SK-N-SH (cell line): ENCODE measurements at regions not wholly inside any gene's neighbourhood (a gene's known extent, or its start where the extent isn't known, plus 50 kb on each side); places are given as distances from the start of the nearest gene placed in this dataset.
"Not testable (repeated sequence)": the region's sequence is repeated elsewhere in the genome, so short reads cannot be mapped to it uniquely, and the experiment has no call there.

ENCODE experiments used
- CTCF ChIA-PET: fragments of 300-600, 350-600 bp; formaldehyde crosslinking; extraction: SDS; loops from one replicate; lab custom pipeline; 2021; lab: Yijun Ruan, JAX
- POLR2A ChIA-PET: fragments of 350-600 bp; sonication (Branson Sonifier 250); formaldehyde crosslinking; extraction: SDS; loops from one replicate; lab custom pipeline; 2020; ENCODE audit warnings: antibody characterized with exemption, inconsistent platforms; lab: Yijun Ruan, JAX
- DNase-seq: peaks from one replicate; pipeline ENCODE4 v3.0.0; 2012
- H2AFZ ChIP-seq: fragments of 200-600 bp; sonication (generic); 2 replicates; pipeline ENCODE4 v1.8.1; 2016; ENCODE audit warnings: antibody characterized with exemption, mild to moderate bottlenecking, low read depth
- H3F3A ChIP-seq: fragments of 200-600 bp; sonication (generic); replicated peaks from 2 replicates; pipeline ENCODE3; 2016; ENCODE audit warnings: antibody characterized with exemption, mild to moderate bottlenecking; ENCODE audit not compliant: insufficient read depth
- H3K27ac ChIP-seq, 2 experiments: fragments of 200-500 bp in 1 of 2; fragments of 200-600 bp in 1 of 2; sonication (Bioruptor generic) in 1 of 2; sonication (generic), shearing (Covaris generic) in 1 of 2; 2 replicates each; pipeline versions ENCODE4 v1.5.1 to v1.6.1; 2014 to 2016; ENCODE audit warnings: low read depth in 2 of 2, inconsistent platforms in 1 of 2, low read length in 1 of 2, mild to moderate bottlenecking in 1 of 2, mixed read lengths in 1 of 2
- H3K27me3 ChIP-seq: fragments of 200-600 bp; sonication (generic), shearing (Covaris generic); 2 replicates; pipeline ENCODE4 v1.6.1; 2016; ENCODE audit warnings: mixed run types; ENCODE audit not compliant: insufficient read depth
- H3K36me3 ChIP-seq, 2 experiments: fragments of 200-500 bp in 1 of 2; fragments of 200-600 bp in 1 of 2; sonication (Bioruptor generic) in 1 of 2; sonication (generic) in 1 of 2; replicated peaks in 1 of 2; 2 replicates each; pipeline versions ENCODE3 to v1.5.1; 2014 to 2016; ENCODE audit warnings: low read length in 1 of 2, mild to moderate bottlenecking in 1 of 2; ENCODE audit not compliant: insufficient read depth in 2 of 2, control insufficient read depth in 1 of 2
- H3K4me1 ChIP-seq, 2 experiments: fragments of 200-500 bp in 1 of 2; fragments of 200-600 bp in 1 of 2; sonication (Bioruptor generic) in 1 of 2; sonication (generic), shearing (Covaris generic) in 1 of 2; 2 replicates each; pipeline versions ENCODE4 v1.5.1 to v1.6.1; 2014 to 2016; ENCODE audit warnings: low read depth in 1 of 2, low read length in 1 of 2, mixed run types in 1 of 2; ENCODE audit not compliant: insufficient read depth in 2 of 2, control insufficient read depth in 1 of 2
- H3K4me2 ChIP-seq: fragments of 200-600 bp; sonication (generic), shearing (Covaris generic); 2 replicates; pipeline ENCODE4 v1.6.1; 2017; ENCODE audit warnings: mixed run types
- H3K4me3 ChIP-seq, 2 experiments: fragments of 200-500 bp in 1 of 2; fragments of 200-600 bp in 1 of 2; sonication (Bioruptor generic) in 1 of 2; sonication (generic), shearing (Covaris generic) in 1 of 2; 2 replicates each; pipeline versions ENCODE4 v1.5.1 to v1.8.1; 2014 to 2016; ENCODE audit warnings: low read depth in 2 of 2, inconsistent platforms in 1 of 2, low read length in 1 of 2, mild to moderate bottlenecking in 1 of 2, mixed read lengths in 1 of 2, moderate library complexity in 1 of 2
- H3K79me2 ChIP-seq: fragments of 200-600 bp; sonication (generic); 2 replicates; pipeline ENCODE4 v1.8.1; 2017; ENCODE audit warnings: mild to moderate bottlenecking; ENCODE audit not compliant: insufficient read depth
- H3K9ac ChIP-seq: fragments of 200-600 bp; sonication (generic); 2 replicates; pipeline ENCODE4 v1.6.1; 2017; ENCODE audit warnings: mixed run types
- H3K9me2 ChIP-seq: fragments of 200-600 bp; sonication (generic); 2 replicates; pipeline ENCODE4 v1.6.1; 2017; ENCODE audit warnings: mixed run types
- H3K9me3 ChIP-seq: fragments of 200-600 bp; sonication (generic); 2 replicates; pipeline ENCODE4 v1.6.1; 2017; ENCODE audit warnings: mixed run types, mild to moderate bottlenecking, moderate library complexity
- H4K20me1 ChIP-seq: fragments of 200-600 bp; sonication (generic); 2 replicates; pipeline ENCODE4 v1.6.1; 2017; ENCODE audit warnings: mild to moderate bottlenecking, mixed run types; ENCODE audit not compliant: insufficient read depth
- CHD2 ChIP-seq: fragments of 150-350 bp; IDR thresholded peaks from 2 replicates; pipeline ENCODE4 v1.6.1; 2018; ENCODE audit warnings: low read length; ENCODE audit not compliant: partially characterized antibody
- EP300 ChIP-seq, 2 experiments: IDR thresholded peaks; 2 replicates each; pipeline versions ENCODE4 v1.4.0 to v1.6.1; 2012; ENCODE audit warnings: borderline replicate concordance in 1 of 2, low read depth in 1 of 2, low read length in 1 of 2
- EZH2phosphoT487 ChIP-seq: fragments of 200-600 bp; sonication (generic); IDR thresholded peaks from 2 replicates; pipeline ENCODE4 v1.6.1; 2017; ENCODE audit warnings: low read depth, mixed run types, mild to moderate bottlenecking, antibody characterized with exemption, moderate library complexity, borderline replicate concordance
- FOSL2 ChIP-seq: IDR thresholded peaks from 2 replicates; pipeline ENCODE4 v1.4.0; 2012; ENCODE audit warnings: low read depth, mild to moderate bottlenecking, moderate library complexity, borderline replicate concordance
- FOXJ3 ChIP-seq: sonication (generic); formaldehyde crosslinking; IDR thresholded peaks from 2 replicates; pipeline ENCODE4 v1.5.1; 2020; ENCODE audit warnings: mild to moderate bottlenecking, missing genetic modification reagents
- GABPA ChIP-seq: IDR thresholded peaks from 2 replicates; pipeline ENCODE4 v1.4.0; 2012; ENCODE audit warnings: low read depth, mild to moderate bottlenecking
- GATA2 ChIP-seq: sonication (generic); formaldehyde crosslinking; IDR thresholded peaks from 2 replicates; pipeline ENCODE4 v1.5.0; 2020; ENCODE audit warnings: mild to moderate bottlenecking, missing genetic modification reagents
- JUND ChIP-seq: IDR thresholded peaks from 2 replicates; pipeline ENCODE4 v1.4.0; 2012
- MXI1 ChIP-seq: IDR thresholded peaks from 2 replicates; pipeline ENCODE4 v1.6.1; 2012; ENCODE audit warnings: mild to moderate bottlenecking, low read depth, low read length, improper control_type of control experiment
- NRF1 ChIP-seq: IDR thresholded peaks from 2 replicates; pipeline ENCODE4 v1.6.1; 2012; ENCODE audit warnings: low read depth, mild to moderate bottlenecking, low read length
- RFX5 ChIP-seq: IDR thresholded peaks from 2 replicates; pipeline ENCODE4 v1.6.1; 2012; ENCODE audit warnings: mild to moderate bottlenecking, improper control_type of control experiment, low read length
- RXRA ChIP-seq: IDR thresholded peaks from 2 replicates; pipeline ENCODE4 v1.4.0; 2012; ENCODE audit warnings: low read depth, mild to moderate bottlenecking, borderline replicate concordance
- TAF1 ChIP-seq: IDR thresholded peaks from 2 replicates; pipeline ENCODE4 v1.6.1; 2012; ENCODE audit warnings: low read depth, mild to moderate bottlenecking, low read length, moderate library complexity, borderline replicate concordance
- TCF12 ChIP-seq: IDR thresholded peaks from 2 replicates; pipeline ENCODE4 v1.4.0; 2012
- TEAD4 ChIP-seq: IDR thresholded peaks from 2 replicates; pipeline ENCODE4 v1.4.0; 2012; ENCODE audit warnings: mild to moderate bottlenecking, borderline replicate concordance; ENCODE audit not compliant: insufficient read depth
- WGBS: methylation state at CpG from one replicate; pipeline ENCODE4 v1.1.6; 2017; ENCODE audit warnings: low lambda C conversion rate; 5-methylcytosine and 5-hydroxymethylcytosine counted together
- TF ChIP-seq, protein P1 (sequence below): IDR thresholded peaks from 2 replicates; pipeline ENCODE4 v1.4.0; 2012; ENCODE audit warnings: low read depth, borderline replicate concordance

GRCh38 chr20:12090920-12091319 lies 173.2 kb downstream of the BTBD3 start:
- H3K4me3 ChIP-seq: no peak overlapping the region
- no peak overlapping the region for H3K27ac ChIP-seq
- H3K79me2 ChIP-seq: no peaks in the 10 kb centered on the region
- ChIA-PET CTCF (interaction anchor here (0.7 kb wide), 1 partner anchor 430 kb away, joined by 3 read pairs; no protein-coding TSS in a partner anchor), POLR2A (no interaction called here)
- H3K36me3 ChIP-seq: no peaks in the 10 kb centered on the region
- no peaks in the 10 kb centered on the region for H4K20me1 ChIP-seq
- WGBS: 54% methylated on average over 1 of the region's 1 CpG
- no peaks in the 10 kb centered on the region for H3K9me2 ChIP-seq
- no peaks in the 10 kb centered on the region for H3F3A ChIP-seq
- TF ChIP-seq GABPA (no peak), MXI1 (no peak), TCF12 (no peak), EP300 (IDR thresholded peaks at IDR 0.05; ENCODE audit: borderline replicate concordance in 1 of 2, low read depth in 1 of 2, low read length in 1 of 2) (no peak)
- TF ChIP-seq, protein P1, sequence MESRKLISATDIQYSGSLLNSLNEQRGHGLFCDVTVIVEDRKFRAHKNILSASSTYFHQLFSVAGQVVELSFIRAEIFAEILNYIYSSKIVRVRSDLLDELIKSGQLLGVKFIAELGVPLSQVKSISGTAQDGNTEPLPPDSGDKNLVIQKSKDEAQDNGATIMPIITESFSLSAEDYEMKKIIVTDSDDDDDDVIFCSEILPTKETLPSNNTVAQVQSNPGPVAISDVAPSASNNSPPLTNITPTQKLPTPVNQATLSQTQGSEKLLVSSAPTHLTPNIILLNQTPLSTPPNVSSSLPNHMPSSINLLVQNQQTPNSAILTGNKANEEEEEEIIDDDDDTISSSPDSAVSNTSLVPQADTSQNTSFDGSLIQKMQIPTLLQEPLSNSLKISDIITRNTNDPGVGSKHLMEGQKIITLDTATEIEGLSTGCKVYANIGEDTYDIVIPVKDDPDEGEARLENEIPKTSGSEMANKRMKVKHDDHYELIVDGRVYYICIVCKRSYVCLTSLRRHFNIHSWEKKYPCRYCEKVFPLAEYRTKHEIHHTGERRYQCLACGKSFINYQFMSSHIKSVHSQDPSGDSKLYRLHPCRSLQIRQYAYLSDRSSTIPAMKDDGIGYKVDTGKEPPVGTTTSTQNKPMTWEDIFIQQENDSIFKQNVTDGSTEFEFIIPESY: no peak
- H3K4me1 ChIP-seq: peaks cover 0 to 8% of the 10 kb centered on the region in 2 experiments; a peak in 1 of 4 replicates
- H3K9ac ChIP-seq: no peak overlapping the region
- no peak overlapping the region for H3K4me2 ChIP-seq
- H2AFZ ChIP-seq: no peak overlapping the region
- DNase-seq: no peak
- H3K27me3 ChIP-seq: no peaks in the 10 kb centered on the region
- H3K9me3 ChIP-seq: no peaks in the 10 kb centered on the region

- no peaks in the 10 kb centered on the region for H3K79me2 ChIP-seq
- CTCF ChIA-PET: interaction anchor here (1.4 kb wide), 1 partner anchor 17 kb away, joined by 5 read pairs; no protein-coding TSS in a partner anchor
- WGBS: 38% methylated on average over 10 of the region's 10 CpGs
- H3K9me3 ChIP-seq: no peaks in the 10 kb centered on the region
- H3K36me3 ChIP-seq: no peaks in the 10 kb centered on the region
- no peak overlapping the region for H3K9ac ChIP-seq
- H3K9me2 ChIP-seq: no peaks in the 10 kb centered on the region
- no peaks in the 10 kb centered on the region for H3K27me3 ChIP-seq
- H3K4me2 ChIP-seq: no peak overlapping the region
- no peak for DNase-seq
- POLR2A ChIA-PET: no interaction called here
- no peaks in the 10 kb centered on the region for H3F3A ChIP-seq
- H3K27ac ChIP-seq: no peak overlapping the region
- TF ChIP-seq RXRA (no peak), MXI1 (no peak), EP300 (IDR thresholded peaks at IDR 0.05; ENCODE audit: borderline replicate concordance in 1 of 2, low read depth in 1 of 2, low read length in 1 of 2) (no peak), FOXJ3 (CRISPR knock-in tag) (no peak), GATA2 (CRISPR knock-in tag) (no peak), TEAD4 (no peak), RFX5 (no peak), NRF1 (no peak), EZH2phosphoT487 (no peak), CHD2 (no peak), JUND (no peak), TAF1 (no peak), FOSL2 (no peak)
- TF ChIP-seq, protein P1: no peak
- H2AFZ ChIP-seq: no peak overlapping the region
- H3K4me3 ChIP-seq: no peak overlapping the region
- no peaks in the 10 kb centered on the region for H4K20me1 ChIP-seq
- peaks cover 0 to 8% of the 10 kb centered on the region in 2 experiments; a peak in 1 of 4 replicates for H3K4me1 ChIP-seq
Observed at GRCh38 chr20:12093057-12093796, 175.5 kb downstream of the BTBD3 start.

DNA sequence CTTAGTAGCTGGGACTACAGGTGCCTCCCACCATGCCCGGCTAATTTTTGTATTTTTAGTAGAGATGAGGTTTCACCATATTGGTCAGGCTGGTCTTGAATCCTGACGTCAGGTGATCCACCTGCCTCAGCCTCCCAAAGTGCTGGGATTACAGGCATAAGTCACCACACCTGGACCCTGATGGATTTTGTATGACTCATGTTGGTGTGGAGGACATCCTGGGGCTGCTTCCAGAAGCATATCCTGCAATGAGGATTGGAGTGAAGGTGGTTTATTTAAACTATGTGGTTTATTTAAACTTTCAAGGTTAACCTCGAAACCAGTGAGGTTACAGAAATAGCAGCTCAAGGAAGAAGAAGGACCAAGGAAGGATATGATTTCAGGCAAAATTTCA lies 176.1 kb downstream of the BTBD3 start:
- H2AFZ ChIP-seq, POLR2A ChIA-PET: not testable (repeated sequence)
- CTCF ChIA-PET: interaction anchor here (1.4 kb wide), 1 partner anchor 18 kb away, joined by 5 read pairs; no protein-coding TSS in a partner anchor

More for the DNA sequence above, 176.1 kb downstream of the BTBD3 start:
- H3K4me1 ChIP-seq, DNase-seq, H3K27me3 ChIP-seq, H3K9ac ChIP-seq, H3K9me3 ChIP-seq, H4K20me1 ChIP-seq, H3K36me3 ChIP-seq, H3K9me2 ChIP-seq, H3K79me2 ChIP-seq, H3K4me3 ChIP-seq, H3K27ac ChIP-seq, H3K4me2 ChIP-seq, H3F3A ChIP-seq: not testable (repeated sequence)
- WGBS: 23% methylated on average over 3 of the region's 3 CpGs
